Nephron progenitor cell (in vitro differentiated cells): ENCODE measurements at regions not wholly inside any gene's neighbourhood (a gene's known extent, or its start where the extent isn't known, plus 50 kb on each side); places are given as distances from the start of the nearest gene placed in this dataset.

ENCODE experiments used
- DNase-seq: peaks from one replicate; pipeline ENCODE4 v3.0.0; 2021
- H3K27ac Mint-ChIP-seq: 2 replicates; pipeline ENCODE4 v1.8.0; 2021; ENCODE audit warnings: mild to moderate bottlenecking, moderate library complexity, mixed read lengths
- H3K27me3 Mint-ChIP-seq: 2 replicates; pipeline ENCODE4 v1.8.0; 2021; ENCODE audit warnings: mild to moderate bottlenecking, low read depth, mixed read lengths; ENCODE audit not compliant: poor library complexity
- H3K36me3 Mint-ChIP-seq: 2 replicates; pipeline ENCODE4 v1.8.0; 2021; ENCODE audit warnings: low read depth, mixed read lengths
- H3K4me1 Mint-ChIP-seq: 2 replicates; pipeline ENCODE4 v1.8.0; 2021; ENCODE audit warnings: mixed read lengths
- H3K4me3 Mint-ChIP-seq: 2 replicates; pipeline ENCODE4 v1.8.0; 2021; ENCODE audit warnings: mild to moderate bottlenecking, moderate library complexity, mixed read lengths
- H3K9me3 Mint-ChIP-seq: 2 replicates; pipeline ENCODE4 v1.8.0; 2021; ENCODE audit warnings: mild to moderate bottlenecking, moderate library complexity, mixed read lengths
- CTCF ChIP-seq: fragments of 200-600 bp; sonication (generic); IDR thresholded peaks from 2 replicates; pipeline ENCODE4 v1.5.0; 2021; ENCODE audit warnings: antibody characterized with exemption

DNA sequence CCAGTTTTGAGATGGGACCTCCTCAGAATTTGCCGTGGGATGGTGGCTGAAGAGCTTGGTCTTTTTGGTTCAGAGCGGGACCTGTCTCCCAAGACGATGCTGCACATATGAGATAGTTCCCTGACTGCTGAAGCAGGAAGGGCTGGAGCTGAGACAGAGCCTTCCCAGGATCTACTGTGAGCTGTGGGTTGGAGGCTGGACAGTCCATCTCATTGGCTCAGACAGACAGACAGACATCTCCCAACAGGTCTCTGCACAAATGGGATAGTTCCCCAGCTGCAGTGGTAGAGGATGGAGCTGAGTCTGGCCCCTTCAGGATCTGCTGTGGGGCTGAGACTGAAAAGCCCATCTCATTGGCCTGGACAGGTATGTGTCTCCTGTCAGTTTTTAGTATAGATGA lies 1145.6 kb upstream of the CADM2 start:
- H3K4me3 Mint-ChIP-seq = no peak overlapping the region
- TF ChIP-seq CTCF = no peak
- DNase-seq = no peak
- peaks cover 12% of the 10 kb centered on the region for H3K9me3 Mint-ChIP-seq
- no peak overlapping the region for H3K27ac Mint-ChIP-seq
- no peaks in the 10 kb centered on the region for H3K4me1 Mint-ChIP-seq
- H3K36me3 Mint-ChIP-seq = no peaks in the 10 kb centered on the region
- no peaks in the 10 kb centered on the region for H3K27me3 Mint-ChIP-seq

DNA sequence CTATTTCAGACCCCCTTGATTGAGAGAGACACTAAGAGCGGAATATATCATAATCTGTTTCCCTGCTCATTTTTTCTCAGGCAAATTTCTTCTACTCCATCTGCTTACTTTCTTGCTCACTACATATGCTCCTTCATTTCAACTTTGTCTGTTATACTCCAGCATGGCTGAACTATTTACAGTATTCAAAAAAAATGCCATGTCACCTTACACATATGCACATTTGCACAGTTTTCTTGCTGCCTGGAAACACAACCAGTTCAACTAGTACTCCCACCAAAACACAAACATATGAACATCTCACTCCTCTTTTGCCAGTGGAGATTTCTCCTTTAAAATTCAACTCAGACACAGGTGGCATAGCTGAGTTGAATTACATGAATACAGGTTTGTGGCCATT lies 1142.1 kb upstream of the CADM2 start:
- TF ChIP-seq CTCF = no peak
- no peak for DNase-seq
- no peaks in the 10 kb centered on the region for H3K4me1 Mint-ChIP-seq
- no peak overlapping the region for H3K27ac Mint-ChIP-seq
- no peaks in the 10 kb centered on the region for H3K9me3 Mint-ChIP-seq
- H3K4me3 Mint-ChIP-seq = no peak overlapping the region
- H3K27me3 Mint-ChIP-seq = no peaks in the 10 kb centered on the region
- no peaks in the 10 kb centered on the region for H3K36me3 Mint-ChIP-seq

DNA sequence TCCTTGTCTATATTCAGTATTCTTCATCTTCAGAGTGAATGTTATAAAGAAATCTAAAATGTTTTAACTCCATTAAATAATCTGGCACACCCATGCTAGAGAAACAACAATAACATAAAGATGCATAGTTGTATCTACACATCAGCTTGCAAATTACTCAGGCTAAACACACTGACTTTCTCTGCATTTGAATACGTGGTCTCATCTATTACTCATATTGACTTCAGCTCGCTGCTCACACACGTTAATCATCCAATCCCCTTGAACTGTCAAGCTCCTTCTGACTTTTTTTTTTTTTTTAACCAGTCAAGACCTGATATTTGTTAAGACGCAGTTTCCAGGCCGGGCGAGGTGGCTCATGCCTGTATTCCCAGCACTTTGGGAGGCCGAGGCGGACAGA lies 1137.3 kb upstream of the CADM2 start:
- Mint-ChIP-seq H3K4me3 (no peak overlapping the region), H3K27ac (no peak overlapping the region), H3K27me3 (peaks cover 3% of the 10 kb centered on the region), H3K36me3 (no peaks in the 10 kb centered on the region), H3K9me3 (no peaks in the 10 kb centered on the region), H3K4me1 (no peaks in the 10 kb centered on the region)
- TF ChIP-seq CTCF = no peak
- no peak for DNase-seq

DNA sequence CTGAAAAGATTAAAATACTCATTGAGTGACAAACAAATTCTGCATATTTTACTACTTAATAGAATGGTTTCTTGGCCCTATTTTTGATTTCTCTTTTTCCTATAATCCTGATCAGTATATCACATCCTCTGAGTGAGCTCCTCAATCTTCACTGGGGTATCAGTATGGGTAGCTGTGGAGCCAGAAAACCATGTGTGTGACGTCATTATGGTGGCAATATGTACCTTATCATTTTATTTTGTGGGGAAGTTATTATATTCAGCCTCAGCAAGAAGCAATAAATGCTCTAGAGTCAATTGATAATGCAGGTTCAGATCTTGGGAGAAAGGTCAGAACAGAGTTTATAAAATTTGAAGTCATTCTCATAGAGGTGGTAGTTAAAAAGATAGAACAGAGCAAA lies 1135.7 kb upstream of the CADM2 start:
- no peak for DNase-seq
- H3K27ac Mint-ChIP-seq = no peak overlapping the region
- peaks cover 3% of the 10 kb centered on the region for H3K27me3 Mint-ChIP-seq
- TF ChIP-seq CTCF = no peak
- H3K4me1 Mint-ChIP-seq = no peaks in the 10 kb centered on the region
- no peak overlapping the region for H3K4me3 Mint-ChIP-seq
- H3K36me3 Mint-ChIP-seq = no peaks in the 10 kb centered on the region
- no peaks in the 10 kb centered on the region for H3K9me3 Mint-ChIP-seq

- Mint-ChIP-seq H3K4me1 (no peaks in the 10 kb centered on the region), H3K9me3 (peaks cover 13% of the 10 kb centered on the region), H3K4me3 (no peak overlapping the region), H3K36me3 (no peaks in the 10 kb centered on the region), H3K27ac (no peak overlapping the region), H3K27me3 (no peaks in the 10 kb centered on the region)
- no peak for DNase-seq
- TF ChIP-seq CTCF = no peak
Measured at GRCh38 chr3:83835040-83835439, 1123.7 kb upstream of the CADM2 start.

- no peak for TF ChIP-seq CTCF
- Mint-ChIP-seq H3K36me3 (no peaks in the 10 kb centered on the region), H3K27ac (no peak overlapping the region), H3K4me1 (no peaks in the 10 kb centered on the region), H3K4me3 (no peak overlapping the region), H3K9me3 (peaks cover 4% of the 10 kb centered on the region), H3K27me3 (no peaks in the 10 kb centered on the region)
- DNase-seq = no peak
Measured at GRCh38 chr3:83842511-83842910, 1116.3 kb upstream of the CADM2 start.
